SK-N-SH treated with all-trans-retinoic acid at 6 μM for 48 hours (cell line): ENCODE measurements at regions not wholly inside any gene's neighbourhood (a gene's known extent, or its start where the extent isn't known, plus 50 kb on each side); places are given as distances from the start of the nearest gene placed in this dataset.

Experiments
- ATAC-seq: fragments of 200-7000 bp; cut with Tn5 transposase; 3 replicates; pipeline ENCODE4 v1.9.1; 2020; ENCODE audit warnings: mild to moderate bottlenecking, moderate library complexity
- ARNTL ChIP-seq: fragments of 450-650 bp; formaldehyde crosslinking; IDR thresholded peaks from 2 replicates; pipeline ENCODE4 v1.5.0; 2020; ENCODE audit warnings: low read depth, mild to moderate bottlenecking, moderate library complexity, borderline replicate concordance
- BACH2 ChIP-seq: fragments of 250-450 bp; sonication (Bioruptor Pico); IDR thresholded peaks from 2 replicates; pipeline ENCODE4 v1.9.0; 2021; ENCODE audit warnings: mild to moderate bottlenecking, borderline replicate concordance
- CSDC2 ChIP-seq: fragments of 250-450 bp; sonication (Bioruptor Pico); IDR thresholded peaks from 2 replicates; pipeline ENCODE4 v1.5.0; 2020; ENCODE audit warnings: mild to moderate bottlenecking, moderate library complexity
- ESRRG ChIP-seq: fragments of 250-450 bp; sonication (Bioruptor Pico); IDR thresholded peaks from 2 replicates; pipeline ENCODE4 v1.6.1; 2021; ENCODE audit warnings: mild to moderate bottlenecking
- OSR1 ChIP-seq: fragments of 250-450 bp; sonication (Bioruptor Pico); IDR thresholded peaks from 2 replicates; pipeline ENCODE4 v1.8.0; 2022; ENCODE audit warnings: moderate library complexity, mild to moderate bottlenecking, inconsistent platforms
- PATZ1 ChIP-seq: fragments of 250-450 bp; sonication (Bioruptor Pico); IDR thresholded peaks from 2 replicates; pipeline ENCODE4 v1.8.0; 2020; ENCODE audit warnings: mild to moderate bottlenecking, moderate library complexity, borderline replicate concordance
- PPARA ChIP-seq: fragments of 250-450 bp; sonication (Bioruptor Pico); IDR thresholded peaks from 2 replicates; pipeline ENCODE4 v1.5.0; 2020; ENCODE audit warnings: mild to moderate bottlenecking, borderline replicate concordance
- RARB ChIP-seq: fragments of 250-450 bp; sonication (Bioruptor Pico); IDR thresholded peaks from 2 replicates; pipeline ENCODE4 v1.8.0; 2021; ENCODE audit warnings: mild to moderate bottlenecking, moderate library complexity
- TCF4 ChIP-seq: fragments of 250-450 bp; sonication (Bioruptor Pico); IDR thresholded peaks from 2 replicates; pipeline ENCODE4 v1.8.0; 2021; ENCODE audit warnings: mild to moderate bottlenecking, moderate library complexity, borderline replicate concordance
- TOX ChIP-seq: fragments of 250-450 bp; sonication (Bioruptor Pico); IDR thresholded peaks from 2 replicates; pipeline ENCODE4 v1.8.0; 2021; ENCODE audit warnings: mild to moderate bottlenecking, moderate library complexity, borderline replicate concordance
- TSHZ2 ChIP-seq: fragments of 250-450 bp; sonication (Bioruptor Pico); IDR thresholded peaks from 2 replicates; pipeline ENCODE4 v1.5.0; 2020; ENCODE audit warnings: mild to moderate bottlenecking, moderate library complexity
- ZC3H10 ChIP-seq: fragments of 250-450 bp; sonication (Bioruptor Pico); IDR thresholded peaks from 2 replicates; pipeline ENCODE4 v1.5.1; 2021; ENCODE audit warnings: mild to moderate bottlenecking, moderate library complexity
- ZFP3 ChIP-seq: fragments of 250-450 bp; sonication (Bioruptor Pico); IDR thresholded peaks from 2 replicates; pipeline ENCODE4 v1.5.0; 2020; ENCODE audit warnings: mild to moderate bottlenecking, moderate library complexity
- ZFP30 ChIP-seq: fragments of 450-650 bp; formaldehyde crosslinking; IDR thresholded peaks from 2 replicates; pipeline ENCODE4 v1.5.0; 2022; ENCODE audit warnings: mild to moderate bottlenecking, moderate library complexity
- ZNF565 ChIP-seq: fragments of 450-650 bp; formaldehyde crosslinking; conservative IDR thresholded peaks from 2 replicates; pipeline ENCODE4 v1.5.0; 2020; ENCODE audit warnings: low read depth, mild to moderate bottlenecking, moderate library complexity
- ZNF70 ChIP-seq: fragments of 450-650 bp; formaldehyde crosslinking; IDR thresholded peaks from 2 replicates; pipeline ENCODE4 v1.5.0; 2020; ENCODE audit warnings: mild to moderate bottlenecking, moderate library complexity
- ZNF8 ChIP-seq: fragments of 450-650 bp; formaldehyde crosslinking; IDR thresholded peaks from 2 replicates; pipeline ENCODE4 v1.5.0; 2020; ENCODE audit warnings: mild to moderate bottlenecking, moderate library complexity
- TF ChIP-seq, protein P1 (sequence below): fragments of 250-450 bp; sonication (Bioruptor Pico); IDR thresholded peaks from 2 replicates; pipeline ENCODE4 v1.5.1; 2021; ENCODE audit warnings: mild to moderate bottlenecking, moderate library complexity
- TF ChIP-seq, protein P2 (sequence below): fragments of 250-450 bp; sonication (Bioruptor Pico); IDR thresholded peaks from 2 replicates; pipeline ENCODE4 v1.5.1; 2020; ENCODE audit warnings: low read depth, mild to moderate bottlenecking, moderate library complexity
- TF ChIP-seq, protein P3 (sequence below): fragments of 250-450 bp; sonication (Bioruptor Pico); IDR thresholded peaks from 2 replicates; pipeline ENCODE4 v1.8.0; 2021; ENCODE audit warnings: low read depth, mild to moderate bottlenecking, moderate library complexity, borderline replicate concordance

- no peak for TF ChIP-seq ZNF70 (CRISPR knock-in tag)
- no peak for TF ChIP-seq TSHZ2 (CRISPR knock-in tag)
- no peak for TF ChIP-seq ZFP3 (CRISPR knock-in tag)
- TF ChIP-seq PATZ1, result no peak
- no peak for TF ChIP-seq TCF4 (CRISPR knock-in tag)
- TF ChIP-seq PPARA (CRISPR knock-in tag), result no peak
- TF ChIP-seq OSR1 (CRISPR knock-in tag), result no peak
- TF ChIP-seq, protein P1, sequence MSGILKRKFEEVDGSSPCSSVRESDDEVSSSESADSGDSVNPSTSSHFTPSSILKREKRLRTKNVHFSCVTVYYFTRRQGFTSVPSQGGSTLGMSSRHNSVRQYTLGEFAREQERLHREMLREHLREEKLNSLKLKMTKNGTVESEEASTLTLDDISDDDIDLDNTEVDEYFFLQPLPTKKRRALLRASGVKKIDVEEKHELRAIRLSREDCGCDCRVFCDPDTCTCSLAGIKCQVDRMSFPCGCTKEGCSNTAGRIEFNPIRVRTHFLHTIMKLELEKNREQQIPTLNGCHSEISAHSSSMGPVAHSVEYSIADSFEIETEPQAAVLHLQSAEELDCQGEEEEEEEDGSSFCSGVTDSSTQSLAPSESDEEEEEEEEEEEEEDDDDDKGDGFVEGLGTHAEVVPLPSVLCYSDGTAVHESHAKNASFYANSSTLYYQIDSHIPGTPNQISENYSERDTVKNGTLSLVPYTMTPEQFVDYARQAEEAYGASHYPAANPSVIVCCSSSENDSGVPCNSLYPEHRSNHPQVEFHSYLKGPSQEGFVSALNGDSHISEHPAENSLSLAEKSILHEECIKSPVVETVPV (CRISPR knock-in tag), result no peak
- TF ChIP-seq RARB (CRISPR knock-in tag), result no peak
- ATAC-seq, result no peak
Measured at GRCh38 chr22:34067031-34067430, 146.8 kb upstream of the LARGE1 start.

DNA sequence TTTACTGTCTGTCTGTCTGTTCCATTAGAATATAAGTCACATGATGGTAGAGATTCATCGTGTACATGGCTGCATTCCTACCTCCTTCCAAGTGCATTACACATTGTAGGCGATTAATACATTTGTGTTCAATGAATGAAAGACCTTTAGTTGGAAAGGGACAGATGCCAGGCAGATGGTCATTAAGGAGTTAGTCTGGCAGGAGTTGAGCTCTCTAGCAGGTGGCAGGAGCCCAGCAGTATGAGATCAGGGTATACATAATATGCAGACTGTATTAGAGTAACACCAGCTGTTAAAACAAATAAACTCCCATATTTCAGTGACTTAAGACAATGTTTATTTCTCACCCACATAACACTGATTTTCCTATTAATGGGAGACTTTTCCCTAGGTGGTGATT, 147.7 kb upstream of the LARGE1 start:
- no peak for ATAC-seq

More for the DNA sequence above, 147.7 kb upstream of the LARGE1 start:
- TF ChIP-seq ZFP30, result no peak
- TF ChIP-seq ZFP3 (CRISPR knock-in tag), result no peak
- TF ChIP-seq PPARA (CRISPR knock-in tag), result no peak
- TF ChIP-seq TCF4 (CRISPR knock-in tag), result no peak
- no peak for TF ChIP-seq ZC3H10 (CRISPR knock-in tag)
- TF ChIP-seq TOX (CRISPR knock-in tag), result no peak
- no peak for TF ChIP-seq ARNTL
- no peak for TF ChIP-seq OSR1 (CRISPR knock-in tag)
- TF ChIP-seq, protein P2, sequence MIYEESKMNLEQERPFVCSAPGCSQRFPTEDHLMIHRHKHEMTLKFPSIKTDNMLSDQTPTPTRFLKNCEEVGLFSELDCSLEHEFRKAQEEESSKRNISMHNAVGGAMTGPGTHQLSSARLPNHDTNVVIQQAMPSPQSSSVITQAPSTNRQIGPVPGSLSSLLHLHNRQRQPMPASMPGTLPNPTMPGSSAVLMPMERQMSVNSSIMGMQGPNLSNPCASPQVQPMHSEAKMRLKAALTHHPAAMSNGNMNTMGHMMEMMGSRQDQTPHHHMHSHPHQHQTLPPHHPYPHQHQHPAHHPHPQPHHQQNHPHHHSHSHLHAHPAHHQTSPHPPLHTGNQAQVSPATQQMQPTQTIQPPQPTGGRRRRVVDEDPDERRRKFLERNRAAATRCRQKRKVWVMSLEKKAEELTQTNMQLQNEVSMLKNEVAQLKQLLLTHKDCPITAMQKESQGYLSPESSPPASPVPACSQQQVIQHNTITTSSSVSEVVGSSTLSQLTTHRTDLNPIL (CRISPR knock-in tag), result no peak
- TF ChIP-seq BACH2, result no peak
- no peak for TF ChIP-seq CSDC2
- no peak for TF ChIP-seq RARB (CRISPR knock-in tag)
- TF ChIP-seq PATZ1, result no peak
- TF ChIP-seq ZNF70 (CRISPR knock-in tag), result no peak
- TF ChIP-seq, protein P1 (CRISPR knock-in tag), result no peak
- no peak for TF ChIP-seq ESRRG (CRISPR knock-in tag)
- TF ChIP-seq ZNF565, result no peak
- TF ChIP-seq, protein P3, sequence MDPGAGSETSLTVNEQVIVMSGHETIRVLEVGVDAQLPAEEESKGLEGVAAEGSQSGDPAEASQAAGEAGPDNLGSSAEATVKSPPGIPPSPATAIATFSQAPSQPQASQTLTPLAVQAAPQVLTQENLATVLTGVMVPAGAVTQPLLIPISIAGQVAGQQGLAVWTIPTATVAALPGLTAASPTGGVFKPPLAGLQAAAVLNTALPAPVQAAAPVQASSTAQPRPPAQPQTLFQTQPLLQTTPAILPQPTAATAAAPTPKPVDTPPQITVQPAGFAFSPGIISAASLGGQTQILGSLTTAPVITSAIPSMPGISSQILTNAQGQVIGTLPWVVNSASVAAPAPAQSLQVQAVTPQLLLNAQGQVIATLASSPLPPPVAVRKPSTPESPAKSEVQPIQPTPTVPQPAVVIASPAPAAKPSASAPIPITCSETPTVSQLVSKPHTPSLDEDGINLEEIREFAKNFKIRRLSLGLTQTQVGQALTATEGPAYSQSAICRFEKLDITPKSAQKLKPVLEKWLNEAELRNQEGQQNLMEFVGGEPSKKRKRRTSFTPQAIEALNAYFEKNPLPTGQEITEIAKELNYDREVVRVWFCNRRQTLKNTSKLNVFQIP, result no peak
- no peak for TF ChIP-seq ZNF8 (CRISPR knock-in tag)
- TF ChIP-seq, all 23 proteins: peak for 0
